ENCODE measurements at regions not wholly inside any gene's neighbourhood (a gene's known extent, or its start where the extent isn't known, plus 50 kb on each side); places are given as distances from the start of the nearest gene placed in this dataset.

DNA sequence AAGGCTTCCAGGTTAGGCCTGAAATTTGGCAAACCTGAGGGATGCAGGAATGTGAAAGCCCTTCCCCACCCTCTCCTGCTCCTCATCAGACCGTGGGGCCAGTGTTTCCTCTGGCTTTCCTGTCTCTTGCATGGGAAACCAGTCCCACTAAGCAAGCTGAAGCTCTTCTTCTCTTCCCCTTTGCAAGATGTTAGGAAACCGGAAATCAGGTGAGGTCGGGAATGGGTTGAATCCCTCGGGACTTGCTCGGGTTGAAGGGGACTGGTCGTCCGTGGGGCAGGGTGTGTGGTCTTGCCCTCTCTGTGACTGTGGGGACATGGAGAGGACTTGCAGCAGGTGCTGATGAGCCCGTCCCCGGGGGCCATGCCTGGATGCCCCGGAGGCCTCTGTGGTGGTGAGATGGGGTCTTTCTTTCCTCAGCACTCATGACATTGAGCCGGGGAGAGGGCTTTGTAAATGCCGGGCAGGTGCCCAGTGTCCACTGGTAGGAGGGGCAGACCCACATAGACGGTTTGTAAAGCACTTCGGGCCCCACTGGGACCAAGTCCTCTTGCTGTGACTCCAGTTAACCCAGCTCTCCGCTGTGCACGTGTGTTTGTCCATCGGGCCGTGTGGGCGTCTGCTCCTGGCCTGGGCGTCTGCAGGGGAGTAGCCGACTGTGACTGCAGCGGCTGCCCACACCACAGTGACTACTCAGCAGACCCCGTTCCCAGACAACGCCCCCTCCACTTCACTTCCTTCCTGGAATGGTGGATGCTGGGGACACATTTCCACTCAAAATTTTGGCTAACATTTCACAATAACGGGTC, 373.9 kb downstream of the GLRX3 start:
- CTCF ChIA-PET = no interaction called here
- WGBS (ENCODE audit: missing lambda C conversion rate) = 38% methylated on average over 19 of the region's 25 CpGs
- no peak for FAIRE-seq

DNA sequence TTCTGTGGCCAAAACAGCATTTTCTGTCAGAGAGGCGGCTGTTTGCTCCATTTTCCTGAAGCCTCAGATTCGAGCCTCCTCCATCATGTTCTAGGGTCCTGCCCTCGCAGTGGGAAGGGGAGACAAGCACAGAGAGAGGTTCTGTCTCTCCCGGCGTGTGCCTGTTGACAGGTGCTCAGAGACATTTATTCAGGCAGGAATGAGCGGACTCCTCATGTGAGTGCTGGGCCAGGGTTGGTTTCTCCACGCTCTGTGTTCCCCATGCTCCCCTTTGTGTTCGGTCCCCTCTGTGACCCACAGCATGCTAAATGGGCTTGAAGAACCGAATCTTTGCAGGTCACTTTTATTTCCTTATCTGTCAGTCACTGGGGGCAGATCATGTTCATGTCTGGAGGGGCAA, 374.6 kb downstream of the GLRX3 start:
- TF ChIP-seq BHLHE40 (IDR thresholded peaks at IDR 0.05; ENCODE audit: low read depth, low read length) (no peak), HDAC2 (IDR thresholded peaks at IDR 0.05) (no peak), JUNB (IDR thresholded peaks at IDR 0.05) (no peak), ZSCAN20 (CRISPR knock-in tag; IDR thresholded peaks at IDR 0.05) (no peak), EP300 (IDR thresholded peaks at IDR 0.05) (no peak), HOXB5 (CRISPR knock-in tag; IDR thresholded peaks at IDR 0.05) (no peak), NR3C1 (IDR thresholded peaks at IDR 0.05) (no peak), RFX5 (IDR thresholded peaks at IDR 0.05) (no peak), FOSL2 (IDR thresholded peaks at IDR 0.05) (no peak), FOSL2 (CRISPR knock-in tag; IDR thresholded peaks at IDR 0.05) (no peak), ZNF302 (CRISPR knock-in tag; IDR thresholded peaks at IDR 0.05) (no peak), CBX8 (IDR thresholded peaks at IDR 0.05) (no peak), PHF8 (IDR thresholded peaks at IDR 0.05; ENCODE audit: borderline replicate concordance, low read depth) (no peak), ZC3H11A (IDR thresholded peaks at IDR 0.05) (no peak)
- TF ChIP-seq, protein P1, sequence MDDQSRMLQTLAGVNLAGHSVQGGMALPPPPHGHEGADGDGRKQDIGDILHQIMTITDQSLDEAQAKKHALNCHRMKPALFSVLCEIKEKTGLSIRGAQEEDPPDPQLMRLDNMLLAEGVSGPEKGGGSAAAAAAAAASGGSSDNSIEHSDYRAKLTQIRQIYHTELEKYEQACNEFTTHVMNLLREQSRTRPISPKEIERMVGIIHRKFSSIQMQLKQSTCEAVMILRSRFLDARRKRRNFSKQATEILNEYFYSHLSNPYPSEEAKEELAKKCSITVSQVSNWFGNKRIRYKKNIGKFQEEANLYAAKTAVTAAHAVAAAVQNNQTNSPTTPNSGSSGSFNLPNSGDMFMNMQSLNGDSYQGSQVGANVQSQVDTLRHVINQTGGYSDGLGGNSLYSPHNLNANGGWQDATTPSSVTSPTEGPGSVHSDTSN (IDR thresholded peaks at IDR 0.05) = no peak
- TF ChIP-seq, protein P2, sequence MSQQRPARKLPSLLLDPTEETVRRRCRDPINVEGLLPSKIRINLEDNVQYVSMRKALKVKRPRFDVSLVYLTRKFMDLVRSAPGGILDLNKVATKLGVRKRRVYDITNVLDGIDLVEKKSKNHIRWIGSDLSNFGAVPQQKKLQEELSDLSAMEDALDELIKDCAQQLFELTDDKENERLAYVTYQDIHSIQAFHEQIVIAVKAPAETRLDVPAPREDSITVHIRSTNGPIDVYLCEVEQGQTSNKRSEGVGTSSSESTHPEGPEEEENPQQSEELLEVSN (IDR thresholded peaks at IDR 0.05; ENCODE audit: borderline replicate concordance, low read depth) = no peak
- WGBS (ENCODE audit: missing lambda C conversion rate) = 13% methylated on average over 9 of the region's 9 CpGs
- Histone ChIP-seq H3K4me3 (no peak overlapping the region), H3K4me2 (no peak overlapping the region), H3K4me1 (no peaks in the 10 kb centered on the region), H3K9me3 (no peaks in the 10 kb centered on the region), H3K27ac (no peak overlapping the region)
- no peak for DNase-seq (ENCODE audit: low read depth in 1 of 2, low spot score in 1 of 2)
- ChIA-PET CTCF (no interaction called here), POLR2A (no interaction called here)
- FAIRE-seq = no peak
- ATAC-seq = no peak

More for the DNA sequence above, 373.9 kb downstream of the GLRX3 start:
- no peak for DNase-seq (ENCODE audit: low read depth in 1 of 2, low spot score in 1 of 2)
- ATAC-seq = no peak
- no peak overlapping the region for H3K27ac ChIP-seq
- no peaks in the 10 kb centered on the region for H3K4me1 ChIP-seq
- H3K4me3 ChIP-seq = no peak overlapping the region
- H3K9me3 ChIP-seq = no peaks in the 10 kb centered on the region
- POLR2A ChIA-PET = no interaction called here
- no peak for TF ChIP-seq FOSB (CRISPR knock-in tag; IDR thresholded peaks at IDR 0.05)
- no peak for TF ChIP-seq HOXB13 (CRISPR knock-in tag; IDR thresholded peaks at IDR 0.05; ENCODE audit: low read depth)
- no peak for TF ChIP-seq NFE2L2 (conservative IDR thresholded peaks at IDR 0.05; ENCODE audit: low read length)
- TF ChIP-seq, protein P3, sequence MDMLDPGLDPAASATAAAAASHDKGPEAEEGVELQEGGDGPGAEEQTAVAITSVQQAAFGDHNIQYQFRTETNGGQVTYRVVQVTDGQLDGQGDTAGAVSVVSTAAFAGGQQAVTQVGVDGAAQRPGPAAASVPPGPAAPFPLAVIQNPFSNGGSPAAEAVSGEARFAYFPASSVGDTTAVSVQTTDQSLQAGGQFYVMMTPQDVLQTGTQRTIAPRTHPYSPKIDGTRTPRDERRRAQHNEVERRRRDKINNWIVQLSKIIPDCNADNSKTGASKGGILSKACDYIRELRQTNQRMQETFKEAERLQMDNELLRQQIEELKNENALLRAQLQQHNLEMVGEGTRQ (IDR thresholded peaks at IDR 0.05) = no peak
- no peak for TF ChIP-seq HEYL (CRISPR knock-in tag; IDR thresholded peaks at IDR 0.05)
- TF ChIP-seq EHF (CRISPR knock-in tag; IDR thresholded peaks at IDR 0.05) = no peak
- no peak for TF ChIP-seq POLR2A (IDR thresholded peaks at IDR 0.05; ENCODE audit: low read length)
- TF ChIP-seq CBX8 (IDR thresholded peaks at IDR 0.05) = no peak
- TF ChIP-seq, protein P4, sequence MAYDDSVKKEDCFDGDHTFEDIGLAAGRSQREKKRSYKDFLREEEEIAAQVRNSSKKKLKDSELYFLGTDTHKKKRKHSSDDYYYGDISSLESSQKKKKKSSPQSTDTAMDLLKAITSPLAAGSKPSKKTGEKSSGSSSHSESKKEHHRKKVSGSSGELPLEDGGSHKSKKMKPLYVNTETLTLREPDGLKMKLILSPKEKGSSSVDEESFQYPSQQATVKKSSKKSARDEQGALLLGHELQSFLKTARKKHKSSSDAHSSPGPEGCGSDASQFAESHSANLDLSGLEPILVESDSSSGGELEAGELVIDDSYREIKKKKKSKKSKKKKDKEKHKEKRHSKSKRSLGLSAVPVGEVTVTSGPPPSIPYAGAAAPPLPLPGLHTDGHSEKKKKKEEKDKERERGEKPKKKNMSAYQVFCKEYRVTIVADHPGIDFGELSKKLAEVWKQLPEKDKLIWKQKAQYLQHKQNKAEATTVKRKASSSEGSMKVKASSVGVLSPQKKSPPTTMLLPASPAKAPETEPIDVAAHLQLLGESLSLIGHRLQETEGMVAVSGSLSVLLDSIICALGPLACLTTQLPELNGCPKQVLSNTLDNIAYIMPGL (CRISPR knock-in tag; IDR thresholded peaks at IDR 0.05; ENCODE audit: borderline replicate concordance) = no peak
- no peak for TF ChIP-seq BHLHE40 (IDR thresholded peaks at IDR 0.05; ENCODE audit: low read depth, low read length)
- no peak for TF ChIP-seq ESRRA (IDR thresholded peaks at IDR 0.05; ENCODE audit: borderline replicate concordance, low read length)
- H3K4me2 ChIP-seq = no peak overlapping the region

All from A549 (cell line).